ENCODE measurements at regions not wholly inside any gene's neighbourhood (a gene's known extent, or its start where the extent isn't known, plus 50 kb on each side); places are given as distances from the start of the nearest gene placed in this dataset.
"Not testable (repeated sequence)": the region's sequence is repeated elsewhere in the genome, so short reads cannot be mapped to it uniquely, and the experiment has no call there.

- Mint-ChIP-seq H3K4me3 (no peak overlapping the region), H3K9me3 (no peaks in the 10 kb centered on the region), H3K27me3 (ENCODE audit: low read depth) (no peaks in the 10 kb centered on the region), H3K27ac (no peak overlapping the region), H3K36me3 (ENCODE audit: low read depth) (no peaks in the 10 kb centered on the region), H3K4me1 (ENCODE audit: low read depth) (no peaks in the 10 kb centered on the region)
- CTCF ChIA-PET: interaction anchor here (0.6 kb wide), 1 partner anchor 16 kb away, joined by 3 read pairs; no protein-coding TSS in a partner anchor
- intact Hi-C loops (cut with micrococcal nuclease): no loop called here
- no peak for DNase-seq
Measured at GRCh38 chr16:80894091-80894490, 89.7 kb upstream of the CDYL2 start.

- H3K36me3 Mint-ChIP-seq (ENCODE audit: low read depth): no peaks in the 10 kb centered on the region
- no peaks in the 10 kb centered on the region for H3K9me3 Mint-ChIP-seq
- no peak overlapping the region for H3K27ac Mint-ChIP-seq
- no peak overlapping the region for H3K4me3 Mint-ChIP-seq
- DNase-seq: no peak
- CTCF ChIA-PET: interaction anchor here (0.6 kb wide), 1 partner anchor 16 kb away, joined by 3 read pairs; no protein-coding TSS in a partner anchor
- intact Hi-C loops (cut with micrococcal nuclease): no loop called here
- H3K4me1 Mint-ChIP-seq (ENCODE audit: low read depth): no peaks in the 10 kb centered on the region
- H3K27me3 Mint-ChIP-seq (ENCODE audit: low read depth): no peaks in the 10 kb centered on the region
Measured at GRCh38 chr16:80893686-80894085, 89.3 kb upstream of the CDYL2 start.

GRCh38 chr16:80892395-80892794 lies 88.0 kb upstream of the CDYL2 start:
- DNase-seq; CTCF ChIA-PET; H3K4me1 Mint-ChIP-seq (ENCODE audit: low read depth); H3K9me3 Mint-ChIP-seq; H3K27me3 Mint-ChIP-seq (ENCODE audit: low read depth); H3K27ac Mint-ChIP-seq; H3K36me3 Mint-ChIP-seq (ENCODE audit: low read depth); intact Hi-C loops (cut with micrococcal nuclease); H3K4me3 Mint-ChIP-seq: not testable (repeated sequence)

GRCh38 chr16:80889779-80890359 lies 85.5 kb upstream of the CDYL2 start:
- CTCF ChIA-PET: no interaction called here

GRCh38 chr16:80887062-80887461 lies 82.7 kb upstream of the CDYL2 start:
- CTCF ChIA-PET: no interaction called here
- DNase-seq: no peak
- Mint-ChIP-seq H3K27me3 (ENCODE audit: low read depth) (peaks cover 13% of the 10 kb centered on the region), H3K27ac (no peak overlapping the region), H3K4me1 (ENCODE audit: low read depth) (no peaks in the 10 kb centered on the region), H3K9me3 (no peaks in the 10 kb centered on the region), H3K36me3 (ENCODE audit: low read depth) (no peaks in the 10 kb centered on the region), H3K4me3 (no peak overlapping the region)
- intact Hi-C loops (cut with micrococcal nuclease): no loop called here

More at GRCh38 chr16:80889779-80890359, 85.5 kb upstream of the CDYL2 start:
- Mint-ChIP-seq H3K4me3 (no peak overlapping the region), H3K27me3 (ENCODE audit: low read depth) (peaks cover 3% of the 10 kb centered on the region), H3K4me1 (ENCODE audit: low read depth) (no peaks in the 10 kb centered on the region), H3K27ac (no peak overlapping the region), H3K36me3 (ENCODE audit: low read depth) (no peaks in the 10 kb centered on the region), H3K9me3 (no peaks in the 10 kb centered on the region)
- no peak for DNase-seq
- intact Hi-C loops (cut with micrococcal nuclease): no loop called here

GRCh38 chr16:80883816-80884215 lies 79.4 kb upstream of the CDYL2 start:
- no peaks in the 10 kb centered on the region for H3K9me3 Mint-ChIP-seq
- CTCF ChIA-PET: no interaction called here

GRCh38 chr16:80883159-80883642 lies 78.8 kb upstream of the CDYL2 start:
- intact Hi-C loops (cut with micrococcal nuclease): no loop called here
- Mint-ChIP-seq H3K9me3 (no peaks in the 10 kb centered on the region), H3K27ac (no peak overlapping the region), H3K4me1 (ENCODE audit: low read depth) (no peaks in the 10 kb centered on the region), H3K27me3 (ENCODE audit: low read depth) (peaks cover 19% of the 10 kb centered on the region), H3K36me3 (ENCODE audit: low read depth) (no peaks in the 10 kb centered on the region), H3K4me3 (no peak overlapping the region)
- CTCF ChIA-PET: no interaction called here
- no peak for DNase-seq

More at GRCh38 chr16:80883816-80884215, 79.4 kb upstream of the CDYL2 start:
- no peaks in the 10 kb centered on the region for H3K4me1 Mint-ChIP-seq (ENCODE audit: low read depth)
- DNase-seq: no peak
- peaks cover 19% of the 10 kb centered on the region for H3K27me3 Mint-ChIP-seq (ENCODE audit: low read depth)
- H3K4me3 Mint-ChIP-seq: no peak overlapping the region
- H3K36me3 Mint-ChIP-seq (ENCODE audit: low read depth): no peaks in the 10 kb centered on the region
- H3K27ac Mint-ChIP-seq: no peak overlapping the region
- intact Hi-C loops (cut with micrococcal nuclease): no loop called here

- Mint-ChIP-seq H3K27ac (no peak overlapping the region), H3K9me3 (no peaks in the 10 kb centered on the region), H3K36me3 (ENCODE audit: low read depth) (no peaks in the 10 kb centered on the region), H3K4me3 (no peak overlapping the region), H3K4me1 (ENCODE audit: low read depth) (no peaks in the 10 kb centered on the region), H3K27me3 (ENCODE audit: low read depth) (peaks cover 30% of the 10 kb centered on the region)
- intact Hi-C loops (cut with micrococcal nuclease): no loop called here
- DNase-seq: no peak
- CTCF ChIA-PET: no interaction called here
Measured at GRCh38 chr16:80875616-80876015, 71.2 kb upstream of the CDYL2 start.

- Mint-ChIP-seq H3K27me3 (ENCODE audit: low read depth) (peaks cover 28% of the 10 kb centered on the region), H3K4me3 (no peak overlapping the region), H3K9me3 (no peaks in the 10 kb centered on the region), H3K36me3 (ENCODE audit: low read depth) (no peaks in the 10 kb centered on the region), H3K27ac (no peak overlapping the region), H3K4me1 (ENCODE audit: low read depth) (no peaks in the 10 kb centered on the region)
- no peak for DNase-seq
- intact Hi-C loops (cut with micrococcal nuclease): no loop called here
- CTCF ChIA-PET: no interaction called here
Measured at GRCh38 chr16:80874925-80875324, 70.5 kb upstream of the CDYL2 start.

- Mint-ChIP-seq H3K9me3 (peaks cover 15% of the 10 kb centered on the region), H3K4me1 (ENCODE audit: low read depth) (no peaks in the 10 kb centered on the region), H3K27ac (no peak overlapping the region), H3K4me3 (no peak overlapping the region), H3K36me3 (ENCODE audit: low read depth) (peaks cover 2% of the 10 kb centered on the region), H3K27me3 (ENCODE audit: low read depth) (peaks cover 20% of the 10 kb centered on the region)
- CTCF ChIA-PET: no interaction called here
- intact Hi-C loops (cut with micrococcal nuclease): no loop called here
- DNase-seq: no peak
Measured at GRCh38 chr16:80862160-80862705, 57.8 kb upstream of the CDYL2 start.
